Mesendoderm (in vitro differentiated cells): ENCODE measurements at regions not wholly inside any gene's neighbourhood (a gene's known extent, or its start where the extent isn't known, plus 50 kb on each side); places are given as distances from the start of the nearest gene placed in this dataset.
"Not testable (repeated sequence)": the region's sequence is repeated elsewhere in the genome, so short reads cannot be mapped to it uniquely, and the experiment has no call there.

Experiments
- DNase-seq: peaks from one replicate; pipeline ENCODE4 v3.0.0; 2013
- H2AK5ac ChIP-seq: 2 replicates; pipeline ENCODE4 v1.6.1; 2013; ENCODE audit warnings: low read length, inconsistent platforms
- H2BK120ac ChIP-seq: 2 replicates; pipeline ENCODE4 v1.6.1; 2013; ENCODE audit warnings: low read depth, mild to moderate bottlenecking, low read length, moderate library complexity, mixed read lengths
- H2BK15ac ChIP-seq: replicated peaks from 2 replicates; pipeline ENCODE4 v1.6.1; 2013; ENCODE audit warnings: low read depth, mild to moderate bottlenecking, moderate library complexity
- H2BK5ac ChIP-seq: 2 replicates; pipeline ENCODE4 v1.6.1; 2013; ENCODE audit warnings: low read length, inconsistent platforms
- H3K18ac ChIP-seq: 2 replicates; pipeline ENCODE4 v1.6.1; 2013; ENCODE audit warnings: mild to moderate bottlenecking, low read length, mixed read lengths
- H3K23ac ChIP-seq: one replicate; pipeline ENCODE4 v1.6.1; 2013; ENCODE audit warnings: low read length
- H3K27ac ChIP-seq: 2 replicates; pipeline ENCODE4 v1.5.1; 2013; ENCODE audit warnings: low read depth, mild to moderate bottlenecking, inconsistent platforms, low read length, moderate library complexity
- H3K27me3 ChIP-seq: 2 replicates; pipeline ENCODE4 v1.6.1; 2013; ENCODE audit warnings: low read length, control low read depth, mild to moderate bottlenecking, inconsistent platforms; ENCODE audit not compliant: insufficient read depth, poor library complexity
- H3K36me3 ChIP-seq: 2 replicates; pipeline ENCODE4 v1.6.1; 2013; ENCODE audit warnings: low read length, inconsistent platforms; ENCODE audit not compliant: control insufficient read depth, insufficient read depth
- H3K4ac ChIP-seq: one replicate; pipeline ENCODE4 v1.6.1; 2013; ENCODE audit warnings: low read depth, mild to moderate bottlenecking, low read length, moderate library complexity
- H3K4me1 ChIP-seq: 2 replicates; pipeline ENCODE4 v1.6.1; 2013; ENCODE audit warnings: low read depth, low read length, inconsistent platforms; ENCODE audit not compliant: control insufficient read depth
- H3K4me2 ChIP-seq: 2 replicates; pipeline ENCODE4 v1.6.1; 2013; ENCODE audit warnings: low read length
- H3K4me3 ChIP-seq: 2 replicates; pipeline ENCODE4 v1.5.1; 2013; ENCODE audit warnings: mild to moderate bottlenecking, low read length
- H3K56ac ChIP-seq: one replicate; pipeline ENCODE4 v1.6.1; 2013; ENCODE audit warnings: low read length
- H3K79me1 ChIP-seq: 2 replicates; pipeline ENCODE4 v1.6.1; 2013; ENCODE audit warnings: low read length, inconsistent platforms
- H3K79me2 ChIP-seq: 2 replicates; pipeline ENCODE4 v1.6.1; 2013; ENCODE audit warnings: mild to moderate bottlenecking, low read length; ENCODE audit not compliant: control insufficient read depth, insufficient read depth
- H3K9ac ChIP-seq: 2 replicates; pipeline ENCODE4 v1.6.1; 2013; ENCODE audit warnings: low read length, inconsistent platforms
- H4K5ac ChIP-seq: one replicate; pipeline ENCODE4 v1.6.1; 2013; ENCODE audit warnings: low read length
- H4K8ac ChIP-seq: one replicate; pipeline ENCODE4 v1.6.1; 2013; ENCODE audit warnings: low read depth, mild to moderate bottlenecking, control low read depth, low read length, moderate library complexity
- WGBS: extraction: QIAGEN DNeasy Blood & Tissue Kit; methylation state at CpG from one replicate; pipeline ENCODE4 v1.1.7; 2013; ENCODE audit warnings: low lambda C conversion rate, missing lambda C conversion rate; ENCODE audit not compliant: insufficient coverage; ENCODE audit errors: extremely low coverage; 5-methylcytosine and 5-hydroxymethylcytosine counted together

DNA sequence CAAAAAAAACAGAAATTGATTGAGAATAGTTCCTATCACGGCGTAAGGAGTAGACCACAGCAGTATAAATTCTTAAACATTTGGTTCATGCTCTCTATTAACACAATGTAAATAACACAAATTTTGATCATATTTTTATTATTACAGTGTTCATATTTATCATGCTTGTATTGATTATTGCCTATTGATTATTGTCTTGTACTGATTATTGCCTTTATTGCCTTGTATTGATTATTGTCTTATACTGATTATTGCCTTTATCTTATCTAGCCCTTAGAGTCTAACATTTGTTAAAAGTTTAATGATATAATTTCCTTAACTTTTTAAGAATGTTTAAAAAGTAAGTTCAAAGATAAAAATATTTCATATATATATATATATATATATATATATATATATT lies 460.7 kb downstream of the KCNT2 start:
- H4K5ac ChIP-seq: no peak overlapping the region
- H3K56ac ChIP-seq: no peak overlapping the region
- no peaks in the 10 kb centered on the region for H3K27me3 ChIP-seq
- H3K79me2 ChIP-seq: no peaks in the 10 kb centered on the region
- no peak overlapping the region for H3K4me2 ChIP-seq
- no peak overlapping the region for H3K4me3 ChIP-seq
- no peaks in the 10 kb centered on the region for H3K36me3 ChIP-seq
- no peak overlapping the region for H3K4ac ChIP-seq
- H2BK120ac ChIP-seq: no peak overlapping the region
- H2BK15ac ChIP-seq: no peak overlapping the region
- H3K4me1 ChIP-seq: no peaks in the 10 kb centered on the region
- no peak overlapping the region for H2BK5ac ChIP-seq
- WGBS: no CpG with 5 or more reads among the region's 2 CpGs
- H4K8ac ChIP-seq: no peak overlapping the region
- H3K23ac ChIP-seq: no peak overlapping the region
- H3K9ac ChIP-seq: no peak overlapping the region
- no peaks in the 10 kb centered on the region for H3K79me1 ChIP-seq
- no peak for DNase-seq
- H2AK5ac ChIP-seq: no peak overlapping the region
- H3K18ac ChIP-seq: no peak overlapping the region
- H3K27ac ChIP-seq: no peak overlapping the region

DNA sequence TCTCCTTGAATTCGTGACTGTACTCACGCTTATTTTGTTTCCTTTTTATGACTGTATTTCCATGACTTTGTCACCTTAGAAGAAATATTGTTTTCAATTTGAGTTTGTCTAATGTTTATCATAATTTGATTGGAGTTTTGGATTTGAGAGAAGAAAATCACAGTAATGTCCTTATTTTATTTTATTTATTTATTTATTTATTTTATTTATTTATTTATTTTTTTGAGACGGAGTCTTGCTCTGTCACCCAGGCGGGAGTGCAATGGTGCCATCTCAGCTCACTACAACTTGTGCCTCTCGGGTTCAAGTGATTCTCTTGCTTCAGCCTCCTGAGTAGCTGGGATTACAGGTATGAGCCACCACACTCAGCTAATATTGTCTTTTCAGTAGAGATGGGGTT lies 463.1 kb downstream of the KCNT2 start:
- not testable (repeated sequence) for H3K79me1 ChIP-seq, H3K9ac ChIP-seq, H3K23ac ChIP-seq, H3K4me3 ChIP-seq, H3K36me3 ChIP-seq, H3K79me2 ChIP-seq, H2AK5ac ChIP-seq, H3K27ac ChIP-seq, H3K4ac ChIP-seq, H2BK120ac ChIP-seq, H3K27me3 ChIP-seq, H4K5ac ChIP-seq, H3K18ac ChIP-seq, DNase-seq, H3K4me2 ChIP-seq, H3K4me1 ChIP-seq, H4K8ac ChIP-seq, H2BK5ac ChIP-seq, H2BK15ac ChIP-seq, H3K56ac ChIP-seq
- no CpG with 5 or more reads among the region's 5 CpGs for WGBS

DNA sequence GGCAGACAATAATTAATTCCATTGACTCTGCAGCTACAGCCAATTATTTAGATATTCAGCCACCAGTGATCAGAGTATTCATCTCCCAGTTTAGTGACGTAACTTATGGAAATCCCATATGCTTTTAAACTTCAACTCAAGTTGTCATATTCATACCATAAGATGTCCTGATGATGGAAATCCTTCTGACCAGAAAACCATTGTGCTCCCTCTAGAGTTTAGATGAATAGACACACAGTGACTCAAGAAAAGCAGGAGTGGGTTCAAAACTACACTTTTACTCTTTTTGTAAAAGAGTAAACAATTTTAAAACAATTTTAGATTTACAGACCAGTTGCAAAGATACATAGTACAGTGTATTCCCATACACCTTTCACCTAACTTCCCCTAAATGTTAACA lies 463.7 kb downstream of the KCNT2 start:
- no peak overlapping the region for H3K27ac ChIP-seq
- no peak overlapping the region for H4K8ac ChIP-seq
- H3K18ac ChIP-seq: no peak overlapping the region
- H2AK5ac ChIP-seq: no peak overlapping the region
- no peak overlapping the region for H3K56ac ChIP-seq
- H3K4me1 ChIP-seq: no peaks in the 10 kb centered on the region
- no peaks in the 10 kb centered on the region for H3K36me3 ChIP-seq
- no peak overlapping the region for H3K4ac ChIP-seq
- no peaks in the 10 kb centered on the region for H3K79me1 ChIP-seq
- H3K27me3 ChIP-seq: no peaks in the 10 kb centered on the region
- H2BK120ac ChIP-seq: no peak overlapping the region
- H2BK15ac ChIP-seq: no peak overlapping the region
- no peaks in the 10 kb centered on the region for H3K79me2 ChIP-seq
- no peak overlapping the region for H3K9ac ChIP-seq
- no peak overlapping the region for H2BK5ac ChIP-seq
- H3K4me2 ChIP-seq: no peak overlapping the region
- DNase-seq: peak; percentile 4
- WGBS: no CpG with 5 or more reads among the region's 1 CpG
- no peak overlapping the region for H4K5ac ChIP-seq
- H3K4me3 ChIP-seq: no peak overlapping the region
- H3K23ac ChIP-seq: no peak overlapping the region

DNA sequence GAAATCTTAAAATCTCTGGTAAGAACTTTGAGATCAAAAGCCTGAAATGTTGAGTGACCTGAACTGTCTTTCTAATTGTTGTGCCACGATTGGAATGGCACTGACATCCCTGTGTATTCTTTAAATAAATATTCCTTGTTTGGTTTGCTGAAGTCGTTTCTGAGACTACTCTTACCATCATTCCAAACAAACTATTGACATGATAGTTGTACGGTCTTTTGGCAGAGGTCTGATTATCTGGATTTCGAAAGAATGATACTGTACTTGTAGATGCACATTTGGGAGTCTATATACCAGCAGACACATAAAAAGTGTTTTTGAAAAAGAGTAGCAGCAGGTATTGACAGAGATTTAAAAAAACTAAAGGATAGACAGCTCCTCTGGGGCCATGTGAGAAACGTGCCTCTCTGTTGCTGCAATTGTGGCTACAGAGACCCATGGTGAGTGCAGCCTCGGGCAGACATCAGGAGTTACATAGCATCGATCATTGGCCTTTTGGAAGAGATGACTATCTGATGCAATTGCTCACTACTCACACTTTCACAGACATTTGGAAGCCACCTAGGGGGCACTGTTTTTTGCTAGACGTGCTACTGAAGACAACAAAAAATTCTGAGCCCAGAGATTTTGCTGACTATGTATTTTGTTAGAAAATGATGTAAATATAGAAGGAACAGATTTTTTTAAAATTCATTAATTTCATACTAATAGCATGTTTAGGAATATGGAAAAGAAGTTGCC lies 464.5 kb downstream of the KCNT2 start:
- no peak overlapping the region for H3K9ac ChIP-seq
- H3K18ac ChIP-seq: peak overlapping the region; percentile 22
- no peak overlapping the region for H3K56ac ChIP-seq
- H3K79me1 ChIP-seq: no peaks in the 10 kb centered on the region
- WGBS: no CpG with 5 or more reads among the region's 8 CpGs
- DNase-seq: peak; percentile 81
- no peak overlapping the region for H4K8ac ChIP-seq
- no peak overlapping the region for H3K27ac ChIP-seq
- H2BK120ac ChIP-seq: no peak overlapping the region
- no peak overlapping the region for H3K4me2 ChIP-seq
- no peak overlapping the region for H4K5ac ChIP-seq
- H2BK15ac ChIP-seq: peak overlapping the region; percentile 57
- no peaks in the 10 kb centered on the region for H3K4me1 ChIP-seq
- no peaks in the 10 kb centered on the region for H3K36me3 ChIP-seq
- no peak overlapping the region for H3K23ac ChIP-seq
- no peak overlapping the region for H3K4me3 ChIP-seq
- no peaks in the 10 kb centered on the region for H3K27me3 ChIP-seq
- no peak overlapping the region for H2AK5ac ChIP-seq
- peak overlapping the region; percentile 52 for H3K4ac ChIP-seq
- no peaks in the 10 kb centered on the region for H3K79me2 ChIP-seq
- H2BK5ac ChIP-seq: no peak overlapping the region

DNA sequence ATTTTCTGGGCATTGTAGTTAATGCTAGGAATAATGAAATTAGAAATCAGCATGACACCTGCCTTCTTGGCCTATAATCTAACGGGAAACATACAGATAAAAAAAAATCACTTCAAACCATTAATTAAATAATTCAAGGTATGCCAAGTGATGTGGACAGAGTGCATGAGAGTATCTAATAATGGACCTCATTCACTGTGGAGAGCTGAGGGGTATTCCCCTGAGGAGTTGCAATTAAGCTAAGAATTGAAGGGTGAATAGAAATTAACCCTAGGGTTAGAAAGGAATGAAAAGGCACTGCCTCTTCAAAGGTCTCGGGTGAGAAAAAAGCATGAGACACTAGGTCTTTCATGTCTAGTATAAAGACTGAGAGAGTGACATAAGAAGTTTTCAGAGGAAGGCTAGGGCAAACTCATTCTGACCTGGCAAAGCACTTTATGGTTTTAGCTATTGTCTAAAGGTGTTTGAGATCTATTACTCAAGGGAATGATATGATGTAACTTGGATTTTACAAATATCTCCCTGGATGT lies 466.1 kb downstream of the KCNT2 start:
- H4K8ac ChIP-seq: no peak overlapping the region
- H3K56ac ChIP-seq: no peak overlapping the region
- no peak overlapping the region for H3K9ac ChIP-seq
- peak overlapping the region; percentile 36 for H2BK15ac ChIP-seq
- H3K18ac ChIP-seq: no peak overlapping the region
- no peak overlapping the region for H3K4ac ChIP-seq
- H3K4me1 ChIP-seq: no peaks in the 10 kb centered on the region
- no peak overlapping the region for H3K27ac ChIP-seq
- no peak overlapping the region for H4K5ac ChIP-seq
- no peak overlapping the region for H2BK5ac ChIP-seq
- H3K4me3 ChIP-seq: no peak overlapping the region
- no peak overlapping the region for H3K4me2 ChIP-seq
- no peak for DNase-seq
- no peaks in the 10 kb centered on the region for H3K36me3 ChIP-seq
- no peaks in the 10 kb centered on the region for H3K79me2 ChIP-seq
- WGBS: no CpG with 5 or more reads among the region's 2 CpGs
- H3K27me3 ChIP-seq: no peaks in the 10 kb centered on the region
- no peak overlapping the region for H3K23ac ChIP-seq
- H2AK5ac ChIP-seq: no peak overlapping the region
- H3K79me1 ChIP-seq: no peaks in the 10 kb centered on the region
- no peak overlapping the region for H2BK120ac ChIP-seq

DNA sequence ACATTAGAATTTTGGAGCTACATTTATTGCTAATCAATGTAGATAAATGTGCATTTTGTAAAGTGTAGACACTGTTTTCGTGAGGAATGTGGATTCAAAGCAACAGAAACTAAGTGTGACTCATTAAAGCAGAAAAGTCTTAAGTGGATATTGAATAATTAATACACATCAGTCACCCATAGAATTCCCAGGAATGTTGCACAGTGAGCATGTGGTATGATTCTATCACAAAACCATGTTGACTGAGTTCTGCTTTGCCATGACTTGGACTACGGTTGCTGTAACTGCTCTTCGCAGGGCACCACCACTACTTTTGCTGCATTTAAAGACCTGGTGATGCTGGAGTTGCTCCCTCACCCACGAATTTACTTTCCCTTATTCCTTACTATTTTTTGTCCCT lies 471.8 kb downstream of the KCNT2 start:
- Histone ChIP-seq H3K79me1 (no peaks in the 10 kb centered on the region), H3K79me2 (no peaks in the 10 kb centered on the region), H3K4me3 (no peak overlapping the region), H3K9ac (no peak overlapping the region), H3K4me2 (no peak overlapping the region), H3K36me3 (no peaks in the 10 kb centered on the region), H2BK120ac (no peak overlapping the region), H3K4me1 (no peaks in the 10 kb centered on the region), H3K4ac (no peak overlapping the region), H4K5ac (no peak overlapping the region), H2AK5ac (no peak overlapping the region), H3K23ac (no peak overlapping the region), H3K56ac (no peak overlapping the region), H4K8ac (no peak overlapping the region), H3K27me3 (no peaks in the 10 kb centered on the region), H3K18ac (no peak overlapping the region), H2BK15ac (no peak overlapping the region), H2BK5ac (no peak overlapping the region), H3K27ac (no peak overlapping the region)
- WGBS: no CpG with 5 or more reads among the region's 4 CpGs
- DNase-seq: no peak
